H9 (cell line): ENCODE measurements at regions not wholly inside any gene's neighbourhood (a gene's known extent, or its start where the extent isn't known, plus 50 kb on each side); places are given as distances from the start of the nearest gene placed in this dataset.
"Not testable (repeated sequence)": the region's sequence is repeated elsewhere in the genome, so short reads cannot be mapped to it uniquely, and the experiment has no call there.

Experiments
- DNase-seq: peaks from one replicate; pipeline ENCODE4 v3.0.0-alpha.2; 2017
- H2AFZ ChIP-seq: one replicate; pipeline ENCODE4 v1.6.1; 2013; ENCODE audit warnings: mild to moderate bottlenecking, low read length, control low read depth, moderate library complexity
- H2AK5ac ChIP-seq: 2 replicates; pipeline ENCODE4 v1.6.1; 2013; ENCODE audit warnings: low read length, control low read depth, mixed read lengths; ENCODE audit not compliant: insufficient read length
- H2BK120ac ChIP-seq: one replicate; pipeline ENCODE4 v1.6.1; 2013; ENCODE audit warnings: low read depth, mild to moderate bottlenecking, low read length, control low read depth, inconsistent platforms; ENCODE audit not compliant: poor library complexity, severe bottlenecking
- H2BK12ac ChIP-seq: 2 replicates; pipeline ENCODE4 v1.6.1; 2013; ENCODE audit warnings: low read length, control low read depth, mixed read lengths, low read depth; ENCODE audit not compliant: insufficient read length
- H2BK15ac ChIP-seq: 2 replicates; pipeline ENCODE4 v1.6.1; 2013; ENCODE audit warnings: low read depth, low read length, control low read depth
- H2BK20ac ChIP-seq: one replicate; pipeline ENCODE4 v1.6.1; 2013; ENCODE audit warnings: low read depth, mild to moderate bottlenecking, low read length, control low read depth, inconsistent platforms; ENCODE audit not compliant: poor library complexity, severe bottlenecking
- H2BK5ac ChIP-seq: 2 replicates; pipeline ENCODE4 v1.6.1; 2013; ENCODE audit warnings: low read length, control low read depth, mixed read lengths; ENCODE audit not compliant: insufficient read length
- H3K14ac ChIP-seq: 2 replicates; pipeline ENCODE4 v1.6.1; 2013; ENCODE audit warnings: low read length, control low read depth; ENCODE audit not compliant: insufficient read depth
- H3K18ac ChIP-seq: 2 replicates; pipeline ENCODE4 v1.6.1; 2013; ENCODE audit warnings: low read depth, mild to moderate bottlenecking, mixed read lengths, low read length, control low read depth; ENCODE audit not compliant: insufficient read length
- H3K23ac ChIP-seq: 2 replicates; pipeline ENCODE4 v1.6.1; 2013; ENCODE audit warnings: low read length, control low read depth, mixed read lengths, low read depth; ENCODE audit not compliant: insufficient read length
- H3K23me2 ChIP-seq: 2 replicates; pipeline ENCODE4 v1.6.1; 2013; ENCODE audit warnings: low read depth, mild to moderate bottlenecking, mixed read lengths, low read length, control low read depth; ENCODE audit not compliant: insufficient read length, poor library complexity, severe bottlenecking
- H3K27ac ChIP-seq: 2 replicates; pipeline ENCODE4 v1.5.1; 2013; ENCODE audit warnings: low read length, control low read depth, mixed read lengths, low read depth; ENCODE audit not compliant: insufficient read length
- H3K27me3 ChIP-seq: 2 replicates; pipeline ENCODE4 v1.6.1; 2013; ENCODE audit warnings: low read length, control low read depth, inconsistent platforms; ENCODE audit not compliant: insufficient read depth
- H3K4ac ChIP-seq: 2 replicates; pipeline ENCODE4 v1.6.1; 2013; ENCODE audit warnings: low read depth, mild to moderate bottlenecking, control low read depth, inconsistent platforms, low read length, moderate library complexity
- H3K4me1 ChIP-seq: 2 replicates; pipeline ENCODE4 v1.6.1; 2013; ENCODE audit warnings: low read length, control low read depth, inconsistent platforms; ENCODE audit not compliant: insufficient read depth
- H3K4me2 ChIP-seq: 2 replicates; pipeline ENCODE4 v1.6.1; 2013; ENCODE audit warnings: low read length, control low read depth, mixed read lengths; ENCODE audit not compliant: insufficient read length, insufficient read depth
- H3K56ac ChIP-seq: 2 replicates; pipeline ENCODE4 v1.6.1; 2013; ENCODE audit warnings: low read depth, mild to moderate bottlenecking, mixed read lengths, low read length, control low read depth; ENCODE audit not compliant: insufficient read length
- H3K79me1 ChIP-seq: 2 replicates; pipeline ENCODE4 v1.6.1; 2013; ENCODE audit warnings: low read depth, mild to moderate bottlenecking, moderate library complexity, low read length, control low read depth, inconsistent platforms; ENCODE audit not compliant: insufficient read depth, poor library complexity, severe bottlenecking
- H3K79me2 ChIP-seq: 2 replicates; pipeline ENCODE4 v1.6.1; 2013; ENCODE audit warnings: low read length, control low read depth, inconsistent platforms; ENCODE audit not compliant: insufficient read depth
- H3K9ac ChIP-seq: 2 replicates; pipeline ENCODE4 v1.6.1; 2013; ENCODE audit warnings: low read length, control low read depth, mixed read lengths; ENCODE audit not compliant: insufficient read length; ENCODE audit errors: extremely low read depth
- H3K9me3 ChIP-seq: one replicate; pipeline ENCODE4 v1.6.1; 2013; ENCODE audit warnings: low read depth, low read length, inconsistent platforms; ENCODE audit not compliant: control insufficient read depth
- H3T11ph ChIP-seq: one replicate; pipeline ENCODE4 v1.6.1; 2013; ENCODE audit warnings: mild to moderate bottlenecking, low read length, control low read depth, inconsistent platforms
- H4K20me1 ChIP-seq: one replicate; pipeline ENCODE4 v1.6.1; 2013; ENCODE audit not compliant: control insufficient read depth, insufficient read length, insufficient read depth
- H4K5ac ChIP-seq: 2 replicates; pipeline ENCODE4 v1.6.1; 2013; ENCODE audit warnings: low read depth, mild to moderate bottlenecking, mixed read lengths, low read length, control low read depth; ENCODE audit not compliant: insufficient read length
- H4K8ac ChIP-seq: replicated peaks from 2 replicates; pipeline ENCODE4 v1.6.1; 2013; ENCODE audit warnings: low read length, control low read depth, mixed read lengths, low read depth; ENCODE audit not compliant: insufficient read length
- H4K91ac ChIP-seq: 2 replicates; pipeline ENCODE4 v1.6.1; 2013; ENCODE audit warnings: low read depth, mild to moderate bottlenecking, moderate library complexity, mixed read lengths, low read length, control low read depth; ENCODE audit not compliant: insufficient read length
- H3K27ac Mint-ChIP-seq, 3 experiments: 2 replicates in 2 of 3; 3 replicates in 1 of 3; pipeline ENCODE4 v1.8.0; 2020 to 2021; ENCODE audit warnings: mixed read lengths in 3 of 3, mild to moderate bottlenecking in 1 of 3, moderate library complexity in 1 of 3
- H3K27me3 Mint-ChIP-seq: 2 replicates; pipeline ENCODE4 v1.8.0; 2021; ENCODE audit warnings: low read depth, mild to moderate bottlenecking, moderate library complexity, mixed read lengths
- H3K36me3 Mint-ChIP-seq, 3 experiments: 2 replicates in 2 of 3; 3 replicates in 1 of 3; pipeline ENCODE4 v1.8.0; 2020 to 2021; ENCODE audit warnings: low read depth in 3 of 3, mixed read lengths in 3 of 3; ENCODE audit not compliant: insufficient read depth in 1 of 3
- H3K4me1 Mint-ChIP-seq, 2 experiments: 2 replicates each; pipeline ENCODE4 v1.8.0; 2020; ENCODE audit warnings: mixed read lengths in 2 of 2
- H3K4me3 Mint-ChIP-seq, 2 experiments: 2 replicates in 1 of 2; 3 replicates in 1 of 2; pipeline ENCODE4 v1.8.0; 2020 to 2021; ENCODE audit warnings: mild to moderate bottlenecking in 2 of 2, mixed read lengths in 2 of 2, moderate library complexity in 1 of 2
- H3K9me3 Mint-ChIP-seq, 2 experiments: 2 replicates in 1 of 2; 3 replicates in 1 of 2; pipeline ENCODE4 v1.8.0; 2020; ENCODE audit warnings: mild to moderate bottlenecking in 2 of 2, mixed read lengths in 2 of 2, moderate library complexity in 1 of 2
- WGBS: extraction: QIAGEN DNeasy Blood & Tissue Kit; methylation state at CpG from one replicate; pipeline ENCODE4 v1.1.7; 2013; ENCODE audit warnings: missing lambda C conversion rate, low lambda C conversion rate, mixed read lengths; ENCODE audit not compliant: insufficient read length; ENCODE audit errors: extremely low coverage; 5-methylcytosine and 5-hydroxymethylcytosine counted together
- TF ChIP-seq, protein P1 (sequence below): fragments of 200-600 bp; sonication (generic); conservative IDR thresholded peaks from 3 replicates; pipeline ENCODE4 v1.8.0; 2021; ENCODE audit warnings: antibody characterized with exemption, mild to moderate bottlenecking

DNA sequence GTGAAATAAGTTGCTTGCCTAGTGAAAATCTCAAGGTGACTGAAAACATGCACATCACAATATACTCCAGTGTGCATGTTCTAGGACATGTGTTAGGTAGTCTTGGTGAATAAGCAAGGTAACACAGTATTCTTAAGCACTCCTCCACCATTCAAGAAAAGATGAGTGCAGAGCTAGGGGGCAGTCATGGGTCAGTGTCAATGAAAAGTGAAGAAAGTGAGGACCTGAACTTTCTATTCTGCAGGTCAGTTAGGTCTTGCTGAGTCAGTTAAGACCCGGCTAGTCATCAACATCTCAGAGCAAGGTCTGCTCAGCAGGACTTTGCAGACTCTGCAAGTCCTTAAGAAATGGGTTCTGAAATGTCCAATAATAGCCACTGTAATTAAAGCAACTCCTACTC lies 82.6 kb upstream of the POMZP3 start:
- H3K4me2 ChIP-seq, H2AK5ac ChIP-seq, H3K27me3 Mint-ChIP-seq, H2AFZ ChIP-seq, H2BK20ac ChIP-seq, H3K27me3 ChIP-seq, H3K4me1 ChIP-seq, H3K23me2 ChIP-seq, H2BK5ac ChIP-seq, H3K36me3 Mint-ChIP-seq, H4K91ac ChIP-seq, H3K79me2 ChIP-seq, H3K79me1 ChIP-seq, H2BK12ac ChIP-seq, H4K5ac ChIP-seq, H2BK15ac ChIP-seq, H3K4me1 Mint-ChIP-seq, H4K8ac ChIP-seq, H3K9me3 Mint-ChIP-seq, H3K18ac ChIP-seq, H3K56ac ChIP-seq, H3K9me3 ChIP-seq, H3K23ac ChIP-seq, H3K9ac ChIP-seq, H3T11ph ChIP-seq, H3K27ac Mint-ChIP-seq, H3K27ac ChIP-seq, H3K4me3 Mint-ChIP-seq, H4K20me1 ChIP-seq, H3K14ac ChIP-seq, H3K4ac ChIP-seq, H2BK120ac ChIP-seq: not testable (repeated sequence)
- WGBS: no CpG with 5 or more reads among the region's 1 CpG
- TF ChIP-seq, protein P1, sequence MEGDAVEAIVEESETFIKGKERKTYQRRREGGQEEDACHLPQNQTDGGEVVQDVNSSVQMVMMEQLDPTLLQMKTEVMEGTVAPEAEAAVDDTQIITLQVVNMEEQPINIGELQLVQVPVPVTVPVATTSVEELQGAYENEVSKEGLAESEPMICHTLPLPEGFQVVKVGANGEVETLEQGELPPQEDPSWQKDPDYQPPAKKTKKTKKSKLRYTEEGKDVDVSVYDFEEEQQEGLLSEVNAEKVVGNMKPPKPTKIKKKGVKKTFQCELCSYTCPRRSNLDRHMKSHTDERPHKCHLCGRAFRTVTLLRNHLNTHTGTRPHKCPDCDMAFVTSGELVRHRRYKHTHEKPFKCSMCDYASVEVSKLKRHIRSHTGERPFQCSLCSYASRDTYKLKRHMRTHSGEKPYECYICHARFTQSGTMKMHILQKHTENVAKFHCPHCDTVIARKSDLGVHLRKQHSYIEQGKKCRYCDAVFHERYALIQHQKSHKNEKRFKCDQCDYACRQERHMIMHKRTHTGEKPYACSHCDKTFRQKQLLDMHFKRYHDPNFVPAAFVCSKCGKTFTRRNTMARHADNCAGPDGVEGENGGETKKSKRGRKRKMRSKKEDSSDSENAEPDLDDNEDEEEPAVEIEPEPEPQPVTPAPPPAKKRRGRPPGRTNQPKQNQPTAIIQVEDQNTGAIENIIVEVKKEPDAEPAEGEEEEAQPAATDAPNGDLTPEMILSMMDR: peak; percentile 60
- DNase-seq: peak; percentile 50

DNA sequence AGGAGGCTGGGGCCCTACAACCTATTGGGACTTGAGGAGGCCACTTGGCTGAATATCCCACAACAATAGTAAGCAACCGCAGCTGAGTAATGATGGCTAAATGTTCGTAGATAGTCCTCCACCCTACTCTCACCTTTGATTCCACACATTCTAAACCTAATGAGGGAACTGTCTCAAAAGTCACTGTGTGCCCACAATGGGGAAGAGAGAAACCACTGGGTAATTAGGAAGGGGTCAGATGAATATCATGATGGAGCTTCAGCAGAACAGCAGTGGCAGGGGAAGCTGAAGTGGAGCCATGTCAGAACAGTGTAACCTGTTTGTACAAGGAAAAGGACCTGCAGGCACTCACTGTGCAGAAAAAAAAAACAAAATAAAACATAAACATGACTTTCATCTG lies 81.4 kb upstream of the POMZP3 start:
- H3T11ph ChIP-seq, H2BK20ac ChIP-seq, H3K18ac ChIP-seq, DNase-seq, H2AFZ ChIP-seq, H4K20me1 ChIP-seq, H3K56ac ChIP-seq, H3K27ac Mint-ChIP-seq, H3K14ac ChIP-seq, H2AK5ac ChIP-seq, H3K79me2 ChIP-seq, H2BK12ac ChIP-seq, H2BK120ac ChIP-seq, H4K5ac ChIP-seq, H4K91ac ChIP-seq, H2BK5ac ChIP-seq, H3K9ac ChIP-seq, H4K8ac ChIP-seq, H3K9me3 ChIP-seq, H3K36me3 Mint-ChIP-seq, H3K9me3 Mint-ChIP-seq, H3K79me1 ChIP-seq, H3K27me3 ChIP-seq, H2BK15ac ChIP-seq, H3K27me3 Mint-ChIP-seq, H3K23ac ChIP-seq, H3K4me3 Mint-ChIP-seq, H3K23me2 ChIP-seq, H3K27ac ChIP-seq, H3K4me1 Mint-ChIP-seq, H3K4ac ChIP-seq, H3K4me2 ChIP-seq, H3K4me1 ChIP-seq: not testable (repeated sequence)
- no CpG with 5 or more reads among the region's 2 CpGs for WGBS
